ENCODE measurements at regions not wholly inside any gene's neighbourhood (a gene's known extent, or its start where the extent isn't known, plus 50 kb on each side); places are given as distances from the start of the nearest gene placed in this dataset.

GRCh38 chr1:55338448-55338820 lies 123.3 kb upstream of the USP24 start:
- TF ChIP-seq, protein P1, sequence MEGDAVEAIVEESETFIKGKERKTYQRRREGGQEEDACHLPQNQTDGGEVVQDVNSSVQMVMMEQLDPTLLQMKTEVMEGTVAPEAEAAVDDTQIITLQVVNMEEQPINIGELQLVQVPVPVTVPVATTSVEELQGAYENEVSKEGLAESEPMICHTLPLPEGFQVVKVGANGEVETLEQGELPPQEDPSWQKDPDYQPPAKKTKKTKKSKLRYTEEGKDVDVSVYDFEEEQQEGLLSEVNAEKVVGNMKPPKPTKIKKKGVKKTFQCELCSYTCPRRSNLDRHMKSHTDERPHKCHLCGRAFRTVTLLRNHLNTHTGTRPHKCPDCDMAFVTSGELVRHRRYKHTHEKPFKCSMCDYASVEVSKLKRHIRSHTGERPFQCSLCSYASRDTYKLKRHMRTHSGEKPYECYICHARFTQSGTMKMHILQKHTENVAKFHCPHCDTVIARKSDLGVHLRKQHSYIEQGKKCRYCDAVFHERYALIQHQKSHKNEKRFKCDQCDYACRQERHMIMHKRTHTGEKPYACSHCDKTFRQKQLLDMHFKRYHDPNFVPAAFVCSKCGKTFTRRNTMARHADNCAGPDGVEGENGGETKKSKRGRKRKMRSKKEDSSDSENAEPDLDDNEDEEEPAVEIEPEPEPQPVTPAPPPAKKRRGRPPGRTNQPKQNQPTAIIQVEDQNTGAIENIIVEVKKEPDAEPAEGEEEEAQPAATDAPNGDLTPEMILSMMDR (conservative IDR thresholded peaks at IDR 0.05; ENCODE audit: low read depth, low read length), result no peak
- TF ChIP-seq EZH2 (IDR thresholded peaks at IDR 0.05; ENCODE audit: low read length, unreplicated experiment), result no peak
